MV-4-11 (cell line): ENCODE measurements at regions not wholly inside any gene's neighbourhood (a gene's known extent, or its start where the extent isn't known, plus 50 kb on each side); places are given as distances from the start of the nearest gene placed in this dataset.

Experiments
- DNase-seq: peaks from one replicate; lab custom pipeline; 2025; lab: John Stamatoyannopoulos, UW

DNA sequence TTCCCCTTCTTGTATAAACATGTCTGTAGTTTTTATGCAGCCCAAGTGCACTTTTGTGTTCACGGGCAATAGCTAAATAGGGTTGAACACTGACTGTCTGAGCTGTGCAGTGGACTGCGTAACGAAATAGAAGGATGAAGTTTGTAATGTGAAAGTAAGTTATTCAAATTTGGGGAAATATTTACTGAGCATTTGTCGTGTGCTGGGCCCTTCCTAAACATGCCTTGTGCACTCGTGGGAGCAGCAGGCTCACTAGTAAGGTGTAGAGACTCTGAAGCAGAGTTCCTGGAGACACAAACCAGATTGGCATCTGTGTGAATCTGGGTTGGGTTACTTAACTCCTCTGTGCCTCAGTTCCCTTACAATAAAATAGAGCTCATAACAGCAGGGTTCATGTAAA lies 51.7 kb upstream of the C1QTNF7 start:
- DNase-seq = no peak

DNA sequence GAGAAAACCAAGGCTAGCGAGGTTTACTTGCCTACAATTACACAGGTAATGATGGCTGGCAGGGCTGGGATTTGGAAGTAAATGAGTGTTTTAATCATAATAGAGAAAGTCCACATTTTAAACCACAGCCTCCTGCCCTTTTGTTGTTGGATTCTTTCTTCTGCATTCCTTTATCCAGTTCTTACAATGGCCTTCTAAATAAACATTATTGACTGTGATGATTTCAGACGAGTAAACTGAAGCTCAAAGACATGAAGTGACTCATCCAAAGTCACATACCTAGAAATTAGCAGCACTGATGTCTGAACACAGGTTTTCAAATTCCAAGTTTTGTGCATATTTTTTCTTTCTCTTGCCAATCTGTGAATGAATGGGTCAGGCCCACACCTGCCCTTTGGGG lies 51.2 kb upstream of the C1QTNF7 start:
- no peak for DNase-seq
